ENCODE measurements at regions not wholly inside any gene's neighbourhood (a gene's known extent, or its start where the extent isn't known, plus 50 kb on each side); places are given as distances from the start of the nearest gene placed in this dataset.

DNA sequence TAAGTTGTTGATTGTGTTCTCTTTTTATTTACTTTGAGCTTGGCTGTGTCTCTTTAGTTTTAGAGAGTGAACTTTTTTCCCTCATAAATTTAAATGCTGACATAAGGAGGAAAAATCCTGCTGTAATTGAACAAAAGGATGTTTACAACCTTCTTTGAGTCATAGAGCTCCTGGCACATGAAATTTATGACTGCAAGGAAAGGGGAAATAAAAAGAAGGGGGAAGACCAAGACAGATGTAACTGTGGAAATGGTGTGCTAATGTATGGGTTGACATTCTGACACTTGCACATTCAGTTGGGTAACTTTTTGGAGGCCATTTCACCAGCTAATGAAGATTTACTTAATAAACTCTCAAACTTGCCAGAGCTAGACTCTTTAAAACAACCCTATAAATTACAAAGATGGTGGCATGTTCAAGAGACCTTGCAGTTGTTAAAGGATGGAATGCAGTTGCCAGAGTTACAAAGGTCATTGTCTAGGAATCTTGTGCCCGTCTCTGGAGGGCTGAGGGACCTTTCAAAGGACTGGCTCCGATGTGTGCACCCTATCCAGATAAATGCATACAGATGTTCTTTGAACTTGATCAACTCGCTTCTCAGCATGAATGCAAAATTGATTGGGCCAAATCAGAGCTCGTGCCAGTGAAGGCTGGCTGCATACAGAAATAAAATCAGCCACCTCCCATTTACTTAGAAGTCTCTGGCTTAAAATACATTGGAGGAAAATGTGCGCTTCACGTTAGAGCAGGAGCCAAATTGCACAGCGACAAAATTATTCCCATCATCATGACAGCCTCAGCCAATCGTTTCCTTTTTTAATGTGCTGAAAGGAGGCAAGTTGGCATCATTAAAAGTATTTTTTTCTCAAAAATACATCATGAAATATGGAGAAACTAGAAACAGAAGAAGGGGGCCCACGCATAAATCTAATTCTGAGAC, 289.0 kb upstream of the XYLT1 start:
- Histone ChIP-seq H3K4me1 (ENCODE audit: control insufficient read depth in 2 of 2, insufficient read depth in 2 of 2, low read length in 2 of 2) (no peaks in the 10 kb centered on the region), H3K9me3 (ENCODE audit: control extremely low read depth in 1 of 3, control insufficient read depth in 2 of 3, insufficient read depth in 1 of 3, low read length in 2 of 3) (peaks cover 0 to 4% (median 3%) of the 10 kb centered on the region in 3 donors), H3K27me3 (replicated peaks in 1 of 4; ENCODE audit: control extremely low read depth in 1 of 4, control insufficient read depth in 3 of 4, insufficient read depth in 4 of 4, low read length in 3 of 4) (no peaks in the 10 kb centered on the region), H3K4me2 (replicated peaks; ENCODE audit: low read depth, low read length, poor library complexity, severe bottlenecking) (no peak overlapping the region), H3K27ac (ENCODE audit: low read length in 2 of 2) (no peak overlapping the region), H3K79me2 (ENCODE audit: control insufficient read depth, insufficient read depth, low read length) (no peaks in the 10 kb centered on the region), H3K36me3 (replicated peaks in 1 of 2; ENCODE audit: control extremely low read depth in 1 of 2, control insufficient read depth in 1 of 2, extremely low read depth in 1 of 2, insufficient read depth in 2 of 2, low read length in 1 of 2) (no peaks in the 10 kb centered on the region), H3K4me3 (ENCODE audit: control extremely low read depth in 1 of 5, extremely low read depth in 1 of 5, insufficient read depth in 1 of 5, low read depth in 2 of 5, low read length in 4 of 5) (no peak overlapping the region), H4K20me1 (ENCODE audit: control insufficient read depth, insufficient read depth, low read length, poor library complexity, severe bottlenecking) (no peaks in the 10 kb centered on the region), H3K9ac (ENCODE audit: low read length) (no peak overlapping the region), H2AFZ (ENCODE audit: insufficient read depth, low read depth, low read length, poor library complexity, severe bottlenecking) (no peak overlapping the region)
- Mint-ChIP-seq H3K4me1 (no peaks in the 10 kb centered on the region), H3K27ac (no peak overlapping the region), H3K9me3 (ENCODE audit: insufficient read depth) (peaks cover 4% of the 10 kb centered on the region), H3K4me3 (no peak overlapping the region), H3K27me3 (peaks cover 16% of the 10 kb centered on the region)
- ChIA-PET CTCF (no interaction called here), POLR2A (no interaction called here)
- TF ChIP-seq CTCF (IDR thresholded peaks at IDR 0.05) (no peak), EZH2 (IDR thresholded peaks at IDR 0.05; ENCODE audit: borderline replicate concordance, insufficient read depth, low read depth, low read length, poor library complexity, severe bottlenecking) (no peak)
- intact Hi-C loops (cut with micrococcal nuclease), result no loop called here
- WGBS (ENCODE audit: insufficient coverage), result 79% methylated on average over 5 of the region's 9 CpGs
- ATAC-seq (ENCODE audit: low read depth) (no peak), DNase-seq (no peak)

DNA sequence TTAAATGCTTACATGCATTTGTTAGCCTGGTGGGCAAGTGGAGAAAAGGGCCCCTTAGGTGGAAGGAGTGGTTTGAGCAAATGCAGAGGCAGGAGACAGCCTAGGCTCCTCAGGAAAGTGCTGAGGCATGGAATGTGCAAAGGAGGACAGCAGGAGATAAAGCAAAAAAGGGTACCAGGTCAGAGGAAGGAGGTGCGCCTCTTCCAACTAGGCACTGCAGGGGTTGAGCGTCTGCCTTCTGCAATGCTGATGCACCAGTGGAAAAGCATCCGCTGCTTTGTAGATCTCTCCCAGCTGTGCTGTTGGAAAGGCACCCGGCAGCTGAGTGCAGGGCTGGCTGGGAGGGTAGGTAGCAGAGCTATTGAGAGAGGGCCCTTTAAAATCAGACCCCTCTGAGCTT, 287.0 kb upstream of the XYLT1 start:
- no peak overlapping the region for H3K4me2 ChIP-seq (replicated peaks; ENCODE audit: low read depth, low read length, poor library complexity, severe bottlenecking)
- no peaks in the 10 kb centered on the region for H3K4me1 ChIP-seq (ENCODE audit: control insufficient read depth in 2 of 2, insufficient read depth in 2 of 2, low read length in 2 of 2)
- Mint-ChIP-seq H3K9me3 (ENCODE audit: insufficient read depth) (peaks cover 4% of the 10 kb centered on the region), H3K27me3 (peaks cover 16% of the 10 kb centered on the region), H3K4me3 (no peak overlapping the region), H3K27ac (no peak overlapping the region), H3K4me1 (no peaks in the 10 kb centered on the region)
- DNase-seq (no peak), ATAC-seq (ENCODE audit: low read depth) (no peak)
- ChIA-PET POLR2A (no interaction called here), CTCF (no interaction called here)
- no peak overlapping the region for H3K27ac ChIP-seq (ENCODE audit: low read length in 2 of 2)
- H3K9me3 ChIP-seq (ENCODE audit: control extremely low read depth in 1 of 3, control insufficient read depth in 2 of 3, insufficient read depth in 1 of 3, low read length in 2 of 3), result peaks cover 0 to 4% (median 3%) of the 10 kb centered on the region in 3 donors
- H2AFZ ChIP-seq (ENCODE audit: insufficient read depth, low read depth, low read length, poor library complexity, severe bottlenecking), result no peak overlapping the region
- no peak overlapping the region for H3K4me3 ChIP-seq (ENCODE audit: control extremely low read depth in 1 of 5, extremely low read depth in 1 of 5, insufficient read depth in 1 of 5, low read depth in 2 of 5, low read length in 4 of 5)
- 97% methylated on average over 4 of the region's 4 CpGs for WGBS (ENCODE audit: insufficient coverage)
- H3K9ac ChIP-seq (ENCODE audit: low read length), result no peak overlapping the region
- TF ChIP-seq CTCF (IDR thresholded peaks at IDR 0.05) (no peak), EZH2 (IDR thresholded peaks at IDR 0.05; ENCODE audit: borderline replicate concordance, insufficient read depth, low read depth, low read length, poor library complexity, severe bottlenecking) (no peak)
- intact Hi-C loops (cut with micrococcal nuclease), result no loop called here
- no peaks in the 10 kb centered on the region for H4K20me1 ChIP-seq (ENCODE audit: control insufficient read depth, insufficient read depth, low read length, poor library complexity, severe bottlenecking)
- H3K27me3 ChIP-seq (replicated peaks in 1 of 4; ENCODE audit: control extremely low read depth in 1 of 4, control insufficient read depth in 3 of 4, insufficient read depth in 4 of 4, low read length in 3 of 4), result no peaks in the 10 kb centered on the region
- H3K79me2 ChIP-seq (ENCODE audit: control insufficient read depth, insufficient read depth, low read length), result no peaks in the 10 kb centered on the region
- H3K36me3 ChIP-seq (replicated peaks in 1 of 2; ENCODE audit: control extremely low read depth in 1 of 2, control insufficient read depth in 1 of 2, extremely low read depth in 1 of 2, insufficient read depth in 2 of 2, low read length in 1 of 2), result no peaks in the 10 kb centered on the region

All from B cell (primary cell).